Endothelial cell of umbilical vein (primary cell): ENCODE measurements at regions not wholly inside any gene's neighbourhood (a gene's known extent, or its start where the extent isn't known, plus 50 kb on each side); places are given as distances from the start of the nearest gene placed in this dataset.

Source experiments
- CTCF ChIP-seq, 2 donors: IDR thresholded peaks; 1 replicate in 1 of 2; 2 replicates in 1 of 2; pipeline ENCODE4 v1.5.1; 2011; ENCODE audit warnings: low read length in 2 of 2, mild to moderate bottlenecking in 2 of 2, moderate library complexity in 2 of 2, control low read depth in 1 of 2, inconsistent platforms in 1 of 2, low read depth in 1 of 2; ENCODE audit not compliant: insufficient read depth in 1 of 2; ENCODE audit errors: extremely low read depth in 1 of 2
- GATA2 ChIP-seq: IDR thresholded peaks from 2 replicates; pipeline ENCODE4 v1.7.0; 2011; ENCODE audit warnings: low read depth, mild to moderate bottlenecking, moderate library complexity, mixed read lengths, low read length; ENCODE audit not compliant: insufficient read length, insufficient read depth
- POLR2A ChIP-seq: IDR thresholded peaks from 2 replicates; pipeline ENCODE4 v1.6.1; 2012; ENCODE audit warnings: low read depth, mild to moderate bottlenecking, control low read depth, low read length
- POLR2AphosphoS5 ChIP-seq: IDR thresholded peaks from 2 replicates; pipeline ENCODE4 v1.6.1; 2012; ENCODE audit warnings: low read depth, mild to moderate bottlenecking, control low read depth, low read length, moderate library complexity; ENCODE audit not compliant: insufficient read depth

- TF ChIP-seq POLR2A (no peak), CTCF (IDR thresholded peaks at IDR 0.05; ENCODE audit: extremely low read depth in 1 of 2, insufficient read depth in 1 of 2, low read depth in 1 of 2, low read length in 2 of 2) (no peak), POLR2AphosphoS5 (no peak), GATA2 (no peak)
Observed at GRCh38 chr4:29002151-29002550, 1718.0 kb upstream of the PCDH7 start.
